ENCODE measurements at regions not wholly inside any gene's neighbourhood (a gene's known extent, or its start where the extent isn't known, plus 50 kb on each side); places are given as distances from the start of the nearest gene placed in this dataset.

- WGBS, 2 donors = 8 to 9% methylated on average over 2 of the region's 2 CpGs
- H3K27me3 ChIP-seq (ENCODE audit: control insufficient read depth in 1 of 2, insufficient read depth in 2 of 2, low read length in 1 of 2) = peaks cover 0 to 1% of the 10 kb centered on the region in 2 donors
- no peak overlapping the region for H3K4me3 ChIP-seq (ENCODE audit: low read length in 2 of 2)
- ATAC-seq (ENCODE audit: low FRiP score) (no peak), DNase-seq (no peak)
- no peak overlapping the region for H3K27ac ChIP-seq (ENCODE audit: low read depth in 1 of 2, low read length in 2 of 2)
- no peaks in the 10 kb centered on the region for H3K9me3 ChIP-seq (ENCODE audit: control insufficient read depth, low read length)
- intact Hi-C loops (cut with DNase I) = loop anchor here (5.0 to 10.0 kb wide), 2 partner anchors 1906 to 1908 kb away; no protein-coding TSS in a partner anchor
- H3K4me1 ChIP-seq (ENCODE audit: control insufficient read depth in 1 of 2, insufficient read depth in 2 of 2, low read length in 2 of 2) = no peaks in the 10 kb centered on the region
- H3K36me3 ChIP-seq (ENCODE audit: control insufficient read depth in 1 of 2, insufficient read depth in 2 of 2, low read length in 1 of 2) = no peaks in the 10 kb centered on the region
These were observed 467.3 kb downstream of the KCNJ2 start for GRCh38 chr17:70636517-70637133.

DNA sequence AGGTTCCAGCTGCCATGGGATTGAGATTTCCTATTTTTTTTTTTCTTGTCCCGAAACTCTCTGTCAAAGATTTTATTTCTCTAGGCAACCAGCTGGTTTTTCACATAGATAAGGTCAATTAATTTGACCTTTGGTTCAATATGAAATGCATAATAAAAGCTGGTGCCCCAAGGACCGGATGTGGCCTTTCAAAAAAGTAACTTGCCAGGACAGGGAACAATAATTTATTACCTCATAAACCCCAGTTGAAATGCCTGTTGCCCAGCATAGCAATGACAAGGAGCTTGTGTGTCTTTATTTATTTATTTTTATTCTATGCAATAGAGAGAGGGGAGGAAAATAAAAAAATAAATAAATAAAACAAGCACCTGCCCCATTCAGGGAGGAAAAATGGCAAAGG lies 472.7 kb downstream of the KCNJ2 start:
- H3K9me3 ChIP-seq (ENCODE audit: control insufficient read depth, low read length) = no peaks in the 10 kb centered on the region
- DNase-seq (no peak), ATAC-seq (ENCODE audit: low FRiP score) (no peak)
- WGBS, 2 donors = 47 to 63% methylated on average over 2 of the region's 2 CpGs
- H3K4me1 ChIP-seq (ENCODE audit: control insufficient read depth in 1 of 2, insufficient read depth in 2 of 2, low read length in 2 of 2) = no peaks in the 10 kb centered on the region
- H3K36me3 ChIP-seq (ENCODE audit: control insufficient read depth in 1 of 2, insufficient read depth in 2 of 2, low read length in 1 of 2) = no peaks in the 10 kb centered on the region
- H3K27ac ChIP-seq (ENCODE audit: low read depth in 1 of 2, low read length in 2 of 2) = no peak overlapping the region
- H3K4me3 ChIP-seq (ENCODE audit: low read length in 2 of 2) = no peak overlapping the region
- intact Hi-C loops (cut with DNase I) = no loop called here
- H3K27me3 ChIP-seq (ENCODE audit: control insufficient read depth in 1 of 2, insufficient read depth in 2 of 2, low read length in 1 of 2) = peaks cover 0 to 1% of the 10 kb centered on the region in 2 donors

DNA sequence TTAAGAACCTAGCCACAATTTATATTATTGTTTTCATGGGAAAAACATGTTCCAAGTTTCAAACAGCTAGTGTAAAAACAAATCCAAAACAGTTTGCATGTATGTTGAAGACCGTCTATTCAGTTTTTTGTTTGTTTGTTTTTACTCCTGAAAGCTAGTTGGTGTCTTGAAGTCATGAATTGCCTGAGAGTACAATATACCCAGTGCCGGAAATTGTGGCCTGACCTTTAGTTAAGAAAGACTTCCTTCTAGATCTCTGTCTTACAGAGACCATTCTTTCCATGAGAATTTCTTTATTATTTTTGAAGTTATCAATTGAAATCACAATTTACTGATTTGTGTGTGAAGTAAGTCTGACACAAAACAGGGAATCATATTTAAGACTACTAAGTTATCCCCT lies 474.8 kb downstream of the KCNJ2 start:
- Histone ChIP-seq H3K36me3 (ENCODE audit: control insufficient read depth in 1 of 2, insufficient read depth in 2 of 2, low read length in 1 of 2) (no peaks in the 10 kb centered on the region), H3K4me1 (ENCODE audit: control insufficient read depth in 1 of 2, insufficient read depth in 2 of 2, low read length in 2 of 2) (no peaks in the 10 kb centered on the region), H3K9me3 (ENCODE audit: control insufficient read depth, low read length) (no peaks in the 10 kb centered on the region), H3K4me3 (ENCODE audit: low read length in 2 of 2) (no peak overlapping the region), H3K27me3 (ENCODE audit: control insufficient read depth in 1 of 2, insufficient read depth in 2 of 2, low read length in 1 of 2) (no peaks in the 10 kb centered on the region), H3K27ac (ENCODE audit: low read depth in 1 of 2, low read length in 2 of 2) (no peak overlapping the region)
- no peak for DNase-seq
- intact Hi-C loops (cut with DNase I) = no loop called here
- ATAC-seq (ENCODE audit: low FRiP score) = no peak
- WGBS, 2 donors = 36 to 46% methylated on average over 2 of the region's 2 CpGs

GRCh38 chr17:70646673-70647072 lies 477.3 kb downstream of the KCNJ2 start:
- Histone ChIP-seq H3K27ac (ENCODE audit: low read depth in 1 of 2, low read length in 2 of 2) (no peak overlapping the region), H3K4me3 (ENCODE audit: low read length in 2 of 2) (no peak overlapping the region), H3K36me3 (ENCODE audit: control insufficient read depth in 1 of 2, insufficient read depth in 2 of 2, low read length in 1 of 2) (no peaks in the 10 kb centered on the region), H3K4me1 (ENCODE audit: control insufficient read depth in 1 of 2, insufficient read depth in 2 of 2, low read length in 2 of 2) (no peaks in the 10 kb centered on the region), H3K27me3 (ENCODE audit: control insufficient read depth in 1 of 2, insufficient read depth in 2 of 2, low read length in 1 of 2) (no peaks in the 10 kb centered on the region), H3K9me3 (ENCODE audit: control insufficient read depth, low read length) (no peaks in the 10 kb centered on the region)
- 86 to 87% methylated on average over 1 of the region's 1 CpG for WGBS, 2 donors
- no peak for DNase-seq
- ATAC-seq (ENCODE audit: low FRiP score) = no peak
- intact Hi-C loops (cut with DNase I) = no loop called here

- no peaks in the 10 kb centered on the region for H3K36me3 ChIP-seq (ENCODE audit: control insufficient read depth in 1 of 2, insufficient read depth in 2 of 2, low read length in 1 of 2)
- intact Hi-C loops (cut with DNase I) = no loop called here
- H3K9me3 ChIP-seq (ENCODE audit: control insufficient read depth, low read length) = no peaks in the 10 kb centered on the region
- H3K4me3 ChIP-seq (ENCODE audit: low read length in 2 of 2) = no peak overlapping the region
- H3K27ac ChIP-seq (ENCODE audit: low read depth in 1 of 2, low read length in 2 of 2) = no peak overlapping the region
- no peaks in the 10 kb centered on the region for H3K27me3 ChIP-seq (ENCODE audit: control insufficient read depth in 1 of 2, insufficient read depth in 2 of 2, low read length in 1 of 2)
- ATAC-seq (ENCODE audit: low FRiP score) = no peak
- H3K4me1 ChIP-seq (ENCODE audit: control insufficient read depth in 1 of 2, insufficient read depth in 2 of 2, low read length in 2 of 2) = no peaks in the 10 kb centered on the region
- DNase-seq = no peak
These were observed 478.8 kb downstream of the KCNJ2 start for GRCh38 chr17:70648166-70648565.

GRCh38 chr17:70653850-70654249 lies 484.5 kb downstream of the KCNJ2 start:
- Histone ChIP-seq H3K36me3 (ENCODE audit: control insufficient read depth in 1 of 2, insufficient read depth in 2 of 2, low read length in 1 of 2) (no peaks in the 10 kb centered on the region), H3K27me3 (ENCODE audit: control insufficient read depth in 1 of 2, insufficient read depth in 2 of 2, low read length in 1 of 2) (no peaks in the 10 kb centered on the region), H3K27ac (ENCODE audit: low read depth in 1 of 2, low read length in 2 of 2) (no peak overlapping the region), H3K4me3 (ENCODE audit: low read length in 2 of 2) (no peak overlapping the region), H3K4me1 (ENCODE audit: control insufficient read depth in 1 of 2, insufficient read depth in 2 of 2, low read length in 2 of 2) (no peaks in the 10 kb centered on the region), H3K9me3 (ENCODE audit: control insufficient read depth, low read length) (no peaks in the 10 kb centered on the region)
- no peak for DNase-seq
- no peak for ATAC-seq (ENCODE audit: low FRiP score)
- WGBS, 2 donors = 45 to 52% methylated on average over 3 of the region's 3 CpGs
- intact Hi-C loops (cut with DNase I) = no loop called here

- no peak for ATAC-seq (ENCODE audit: low FRiP score)
These were observed 485.4 kb downstream of the KCNJ2 start for GRCh38 chr17:70654706-70655105.

DNA sequence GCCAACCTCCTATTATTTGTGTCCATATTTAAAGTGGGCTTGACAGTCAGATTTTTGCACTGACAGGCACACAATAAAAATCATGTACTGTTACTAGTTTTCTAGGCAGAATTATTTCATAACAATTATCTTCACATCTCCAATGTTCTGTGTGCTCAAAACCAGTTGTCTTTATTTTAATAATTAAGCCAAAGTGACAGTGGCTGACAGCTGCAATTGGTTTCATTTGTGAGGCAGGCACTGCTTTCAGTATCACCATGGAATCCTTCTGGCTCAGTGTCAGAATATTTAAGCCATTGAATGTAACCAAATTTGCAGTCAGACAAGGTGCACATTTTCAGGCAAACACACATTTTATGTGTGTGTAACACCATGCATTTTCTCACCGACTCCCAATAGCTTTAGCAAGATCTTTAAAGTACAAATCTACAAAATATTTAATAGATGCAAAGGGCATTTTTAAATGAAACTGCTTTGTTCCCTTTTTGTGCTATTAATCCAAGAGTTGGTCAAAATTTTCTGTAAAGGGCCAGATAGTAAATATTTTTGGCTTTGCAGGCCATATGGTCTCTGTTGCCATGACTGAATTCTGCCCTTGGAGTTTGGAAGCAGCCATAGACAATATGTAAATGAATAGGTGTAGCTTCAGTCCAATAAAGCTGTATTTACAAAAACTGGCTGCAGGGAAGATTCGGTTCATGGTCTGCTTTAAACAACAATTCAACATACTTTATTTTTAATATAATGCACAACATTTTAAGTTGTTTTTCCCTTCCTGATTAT lies 486.0 kb downstream of the KCNJ2 start:
- Histone ChIP-seq H3K27ac (ENCODE audit: low read depth in 1 of 2, low read length in 2 of 2) (no peak overlapping the region), H3K9me3 (ENCODE audit: control insufficient read depth, low read length) (no peaks in the 10 kb centered on the region), H3K27me3 (ENCODE audit: control insufficient read depth in 1 of 2, insufficient read depth in 2 of 2, low read length in 1 of 2) (no peaks in the 10 kb centered on the region), H3K36me3 (ENCODE audit: control insufficient read depth in 1 of 2, insufficient read depth in 2 of 2, low read length in 1 of 2) (no peaks in the 10 kb centered on the region), H3K4me1 (ENCODE audit: control insufficient read depth in 1 of 2, insufficient read depth in 2 of 2, low read length in 2 of 2) (no peaks in the 10 kb centered on the region), H3K4me3 (ENCODE audit: low read length in 2 of 2) (no peak overlapping the region)
- ATAC-seq (ENCODE audit: low FRiP score) = no peak
- DNase-seq = no peak
- 77 to 84% methylated on average over 2 of the region's 2 CpGs for WGBS, 2 donors
- intact Hi-C loops (cut with DNase I) = no loop called here

More at GRCh38 chr17:70654706-70655105, 485.4 kb downstream of the KCNJ2 start:
- Histone ChIP-seq H3K4me3 (ENCODE audit: low read length in 2 of 2) (no peak overlapping the region), H3K9me3 (ENCODE audit: control insufficient read depth, low read length) (no peaks in the 10 kb centered on the region), H3K36me3 (ENCODE audit: control insufficient read depth in 1 of 2, insufficient read depth in 2 of 2, low read length in 1 of 2) (no peaks in the 10 kb centered on the region), H3K27ac (ENCODE audit: low read depth in 1 of 2, low read length in 2 of 2) (no peak overlapping the region), H3K4me1 (ENCODE audit: control insufficient read depth in 1 of 2, insufficient read depth in 2 of 2, low read length in 2 of 2) (no peaks in the 10 kb centered on the region), H3K27me3 (ENCODE audit: control insufficient read depth in 1 of 2, insufficient read depth in 2 of 2, low read length in 1 of 2) (no peaks in the 10 kb centered on the region)
- no peak for DNase-seq
- intact Hi-C loops (cut with DNase I) = no loop called here
- WGBS, 2 donors = 72 to 75% methylated on average over 3 of the region's 3 CpGs

DNA sequence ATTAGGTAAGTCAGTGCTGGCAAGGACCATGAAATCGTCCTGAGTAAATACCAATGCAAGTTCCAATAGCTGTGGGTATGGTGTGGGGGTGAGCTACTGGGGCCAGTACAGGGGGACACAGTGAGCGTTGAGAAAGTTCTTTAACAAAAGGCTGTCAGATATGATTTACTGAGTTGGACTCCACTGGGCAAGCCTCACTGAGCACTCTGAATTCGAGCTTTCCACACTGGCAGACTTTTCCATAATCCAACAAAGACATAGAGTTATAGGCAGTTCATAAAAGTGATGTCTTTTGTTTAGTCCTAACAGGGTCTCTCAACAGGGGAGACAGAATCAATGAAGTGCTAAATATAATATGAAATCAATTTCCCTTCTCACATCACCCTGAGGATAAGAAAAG lies 489.0 kb downstream of the KCNJ2 start:
- intact Hi-C loops (cut with DNase I) = no loop called here
- H3K36me3 ChIP-seq (ENCODE audit: control insufficient read depth in 1 of 2, insufficient read depth in 2 of 2, low read length in 1 of 2) = no peaks in the 10 kb centered on the region
- H3K27me3 ChIP-seq (ENCODE audit: control insufficient read depth in 1 of 2, insufficient read depth in 2 of 2, low read length in 1 of 2) = no peaks in the 10 kb centered on the region
- DNase-seq (no peak), ATAC-seq (ENCODE audit: low FRiP score) (no peak)
- 47 to 56% methylated on average over 3 of the region's 3 CpGs for WGBS, 2 donors
- no peak overlapping the region for H3K27ac ChIP-seq (ENCODE audit: low read depth in 1 of 2, low read length in 2 of 2)
- H3K9me3 ChIP-seq (ENCODE audit: control insufficient read depth, low read length) = no peaks in the 10 kb centered on the region
- no peak overlapping the region for H3K4me3 ChIP-seq (ENCODE audit: low read length in 2 of 2)
- no peaks in the 10 kb centered on the region for H3K4me1 ChIP-seq (ENCODE audit: control insufficient read depth in 1 of 2, insufficient read depth in 2 of 2, low read length in 2 of 2)
